Chondrocyte (in vitro differentiated cells): ENCODE measurements at regions not wholly inside any gene's neighbourhood (a gene's known extent, or its start where the extent isn't known, plus 50 kb on each side); places are given as distances from the start of the nearest gene placed in this dataset.

Experiments
- DNase-seq: peaks from one replicate; pipeline ENCODE4 v3.0.0; 2021; ENCODE audit warnings: mixed read lengths, low spot score
- H3K27ac Mint-ChIP-seq: one replicate; pipeline ENCODE4 v1.8.0; 2021; ENCODE audit warnings: mild to moderate bottlenecking, moderate library complexity, mixed read lengths; ENCODE audit not compliant: unreplicated experiment
- H3K27me3 Mint-ChIP-seq: 2 replicates; pipeline ENCODE4 v1.8.0; 2021; ENCODE audit warnings: low read depth, mixed read lengths
- H3K36me3 Mint-ChIP-seq: 2 replicates; pipeline ENCODE4 v1.8.0; 2021; ENCODE audit warnings: low read depth, mixed read lengths
- H3K4me1 Mint-ChIP-seq: 2 replicates; pipeline ENCODE4 v1.8.0; 2021; ENCODE audit warnings: low read depth, mild to moderate bottlenecking, mixed read lengths
- H3K4me3 Mint-ChIP-seq: one replicate; pipeline ENCODE4 v1.8.0; 2021; ENCODE audit warnings: mild to moderate bottlenecking, moderate library complexity, mixed read lengths; ENCODE audit not compliant: unreplicated experiment
- H3K9me3 Mint-ChIP-seq: 2 replicates; pipeline ENCODE4 v1.8.0; 2021; ENCODE audit warnings: low read depth, mixed read lengths
- TF ChIP-seq, protein P1 (sequence below): fragments of 200-600 bp; sonication (generic); IDR thresholded peaks from 2 replicates; pipeline ENCODE4 v1.5.0; 2021; ENCODE audit warnings: antibody characterized with exemption, mild to moderate bottlenecking, moderate library complexity

DNA sequence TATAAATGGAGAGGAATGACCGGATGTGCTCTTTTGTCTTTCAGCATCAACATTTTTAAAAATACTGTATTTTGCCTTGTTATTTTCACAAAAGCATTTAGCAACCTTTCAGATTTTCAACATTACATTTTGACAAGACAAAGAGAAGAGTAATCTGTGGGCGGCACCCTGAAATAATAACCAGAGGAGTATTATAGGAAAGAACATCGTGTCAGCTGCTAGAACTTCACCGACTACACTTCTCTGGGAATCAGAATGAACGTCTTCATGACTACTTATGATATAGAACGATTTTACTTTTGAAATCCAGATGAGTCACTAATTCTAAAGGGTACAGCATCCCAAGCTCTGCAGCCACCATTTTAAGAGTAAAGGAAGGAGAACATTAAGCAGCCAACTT, 531.5 kb upstream of the FRG1 start:
- peaks cover 49% of the 10 kb centered on the region for H3K9me3 Mint-ChIP-seq
- DNase-seq = no peak
- H3K27ac Mint-ChIP-seq = no peak overlapping the region
- H3K4me1 Mint-ChIP-seq = no peaks in the 10 kb centered on the region
- H3K36me3 Mint-ChIP-seq = no peaks in the 10 kb centered on the region
- no peak overlapping the region for H3K4me3 Mint-ChIP-seq
- TF ChIP-seq, protein P1, sequence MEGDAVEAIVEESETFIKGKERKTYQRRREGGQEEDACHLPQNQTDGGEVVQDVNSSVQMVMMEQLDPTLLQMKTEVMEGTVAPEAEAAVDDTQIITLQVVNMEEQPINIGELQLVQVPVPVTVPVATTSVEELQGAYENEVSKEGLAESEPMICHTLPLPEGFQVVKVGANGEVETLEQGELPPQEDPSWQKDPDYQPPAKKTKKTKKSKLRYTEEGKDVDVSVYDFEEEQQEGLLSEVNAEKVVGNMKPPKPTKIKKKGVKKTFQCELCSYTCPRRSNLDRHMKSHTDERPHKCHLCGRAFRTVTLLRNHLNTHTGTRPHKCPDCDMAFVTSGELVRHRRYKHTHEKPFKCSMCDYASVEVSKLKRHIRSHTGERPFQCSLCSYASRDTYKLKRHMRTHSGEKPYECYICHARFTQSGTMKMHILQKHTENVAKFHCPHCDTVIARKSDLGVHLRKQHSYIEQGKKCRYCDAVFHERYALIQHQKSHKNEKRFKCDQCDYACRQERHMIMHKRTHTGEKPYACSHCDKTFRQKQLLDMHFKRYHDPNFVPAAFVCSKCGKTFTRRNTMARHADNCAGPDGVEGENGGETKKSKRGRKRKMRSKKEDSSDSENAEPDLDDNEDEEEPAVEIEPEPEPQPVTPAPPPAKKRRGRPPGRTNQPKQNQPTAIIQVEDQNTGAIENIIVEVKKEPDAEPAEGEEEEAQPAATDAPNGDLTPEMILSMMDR = no peak
- H3K27me3 Mint-ChIP-seq = no peaks in the 10 kb centered on the region

DNA sequence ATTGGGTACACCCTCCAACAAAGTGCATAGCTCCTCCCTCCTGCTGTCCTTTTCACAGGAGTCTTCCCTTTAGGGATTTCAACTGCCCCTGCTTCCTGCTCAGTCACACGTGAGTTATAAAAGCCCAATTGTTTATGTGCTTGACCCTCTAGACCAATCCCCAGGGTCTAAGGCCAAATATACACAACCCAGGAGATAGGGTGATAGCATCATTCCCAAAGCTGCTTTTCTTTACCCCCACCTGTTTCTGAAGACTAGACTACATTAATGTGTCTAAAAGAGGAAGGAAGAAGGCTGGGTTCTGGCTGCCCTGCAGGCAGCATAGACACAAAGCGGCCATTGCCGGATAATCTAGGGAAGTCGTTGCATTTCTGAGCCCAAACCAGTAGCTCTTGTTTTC, 526.7 kb upstream of the FRG1 start:
- H3K9me3 Mint-ChIP-seq = peaks cover 43% of the 10 kb centered on the region

DNA sequence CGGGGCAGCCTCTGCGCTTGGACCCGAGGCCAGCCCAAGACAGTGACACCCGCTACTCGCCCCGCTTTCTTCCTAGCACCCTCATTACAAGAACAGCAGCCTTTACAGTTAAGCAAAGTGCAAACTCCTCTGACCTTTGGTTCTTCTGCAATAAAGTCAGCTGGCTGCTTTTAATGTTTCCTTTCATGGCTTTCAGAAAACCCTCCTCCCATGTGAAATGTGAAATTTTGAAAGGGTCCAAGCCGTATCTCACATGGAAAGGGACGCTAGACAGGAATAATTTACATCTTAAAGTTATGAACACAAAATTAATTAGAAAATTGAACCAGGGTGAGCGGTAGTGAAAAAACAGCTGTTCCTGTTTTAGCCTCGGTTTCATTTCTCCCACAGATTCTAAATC, 520.1 kb upstream of the FRG1 start:
- Mint-ChIP-seq H3K4me3 (no peak overlapping the region), H3K27ac (no peak overlapping the region), H3K4me1 (no peaks in the 10 kb centered on the region), H3K9me3 (peaks cover 42% of the 10 kb centered on the region), H3K36me3 (no peaks in the 10 kb centered on the region), H3K27me3 (no peaks in the 10 kb centered on the region)
- TF ChIP-seq, protein P1 = no peak
- no peak for DNase-seq

More for the DNA sequence above, 526.7 kb upstream of the FRG1 start:
- no peaks in the 10 kb centered on the region for H3K36me3 Mint-ChIP-seq
- DNase-seq = no peak
- no peaks in the 10 kb centered on the region for H3K4me1 Mint-ChIP-seq
- no peaks in the 10 kb centered on the region for H3K27me3 Mint-ChIP-seq
- H3K4me3 Mint-ChIP-seq = no peak overlapping the region
- TF ChIP-seq, protein P1 = no peak
- no peak overlapping the region for H3K27ac Mint-ChIP-seq

DNA sequence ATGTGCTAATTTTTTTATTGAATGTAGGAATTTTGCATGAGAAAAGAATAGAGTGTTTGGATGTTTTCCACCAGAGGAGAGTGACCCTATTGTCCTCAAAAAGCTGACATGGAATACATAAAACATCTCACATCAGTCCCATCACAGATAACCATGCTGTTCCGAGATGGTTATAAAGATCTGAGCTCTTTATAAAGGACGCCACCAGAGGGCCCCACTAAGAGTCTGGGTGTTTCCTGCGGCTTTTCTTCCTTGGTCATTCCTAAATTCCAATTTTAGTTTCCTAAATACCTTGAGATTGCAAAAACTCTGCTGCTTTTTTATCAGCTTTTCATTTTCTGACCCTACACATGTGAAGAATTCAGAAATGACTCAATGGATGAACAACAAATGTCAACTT, 504.5 kb upstream of the FRG1 start:
- TF ChIP-seq, protein P1 = peak; percentile 25
- Mint-ChIP-seq H3K9me3 (peaks cover 48% of the 10 kb centered on the region), H3K4me1 (no peaks in the 10 kb centered on the region), H3K27ac (no peak overlapping the region), H3K4me3 (no peak overlapping the region), H3K36me3 (peaks cover 6% of the 10 kb centered on the region), H3K27me3 (no peaks in the 10 kb centered on the region)
- DNase-seq = no peak

DNA sequence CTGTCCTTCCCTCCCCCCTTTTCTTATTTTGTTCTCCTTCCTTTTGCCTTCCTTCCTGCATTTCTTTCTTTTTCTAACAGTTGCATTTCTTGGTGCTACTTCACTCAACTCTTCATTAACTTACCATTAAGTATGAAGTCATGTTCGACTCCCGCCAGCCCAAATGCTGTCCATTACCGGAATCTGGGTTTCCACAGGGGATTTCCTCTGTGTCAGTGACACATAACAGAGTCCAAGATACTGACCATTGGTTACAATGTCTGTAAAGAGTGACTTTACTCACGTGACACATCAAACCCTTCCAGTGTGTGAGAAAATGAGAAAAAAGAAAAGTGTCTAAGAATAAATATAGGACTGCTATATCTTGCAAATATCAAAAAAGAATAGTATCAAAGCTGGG, 500.0 kb upstream of the FRG1 start:
- Mint-ChIP-seq H3K4me1 (no peaks in the 10 kb centered on the region), H3K9me3 (peaks cover 32% of the 10 kb centered on the region), H3K27ac (no peak overlapping the region), H3K4me3 (no peak overlapping the region), H3K27me3 (no peaks in the 10 kb centered on the region), H3K36me3 (peaks cover 5% of the 10 kb centered on the region)
- DNase-seq = no peak
- TF ChIP-seq, protein P1 = no peak
